AG04450 (cell line): ENCODE measurements at regions not wholly inside any gene's neighbourhood (a gene's known extent, or its start where the extent isn't known, plus 50 kb on each side); places are given as distances from the start of the nearest gene placed in this dataset.
A peak's percentile ranks its signal among the peaks of the same experiment; 100 is the strongest.

Experiments used
- CTCF ChIA-PET: fragments of 300-600, 350-600 bp; formaldehyde crosslinking; extraction: SDS; loops from one replicate; lab custom pipeline; 2022; ENCODE audit warnings: antibody characterized with exemption, inconsistent platforms; lab: Charles Lee
- POLR2A ChIA-PET: fragments of 350-600 bp; formaldehyde crosslinking; extraction: SDS; loops from one replicate; lab custom pipeline; 2021; ENCODE audit warnings: antibody characterized with exemption, inconsistent platforms; lab: Yijun Ruan, JAX
- DNase-seq: peaks from one replicate; pipeline ENCODE4 v3.0.0-alpha.2; 2011; ENCODE audit warnings: low read depth, low spot score
- H3K27ac ChIP-seq: one replicate; pipeline ENCODE4 v1.5.1; 2012; ENCODE audit warnings: low read depth, low read length, control low read depth
- H3K27me3 ChIP-seq: one replicate; pipeline ENCODE4 v1.6.0; 2012; ENCODE audit warnings: low read length; ENCODE audit not compliant: control insufficient read depth, insufficient read depth
- H3K4me3 ChIP-seq: 2 replicates; pipeline ENCODE4 v1.5.1; 2011; ENCODE audit warnings: mild to moderate bottlenecking, low read depth, low read length, control low read depth
- H3K9me3 ChIP-seq: 2 replicates; pipeline ENCODE4 v1.5.1; 2012; ENCODE audit warnings: low read length; ENCODE audit not compliant: control insufficient read depth, insufficient read depth
- CTCF ChIP-seq: IDR thresholded peaks from 2 replicates; pipeline ENCODE4 v1.5.1; 2011; ENCODE audit warnings: low read depth, low read length, control low read depth, inconsistent platforms

GRCh38 chr14:62168564-62169155 lies 406.4 kb downstream of the SNAPC1 start:
- Histone ChIP-seq H3K4me3 (no peak overlapping the region), H3K9me3 (no peaks in the 10 kb centered on the region), H3K27me3 (no peaks in the 10 kb centered on the region), H3K27ac (no peak overlapping the region)
- CTCF ChIA-PET = interaction anchor here (0.7 to 4.1 kb wide), 8 partner anchors 10 to 1202 kb away, joined by 3 to 38 read pairs (median 4); partner anchors contain the start of gene RHOJ
- peak; percentile 29 for TF ChIP-seq CTCF
- POLR2A ChIA-PET = no interaction called here
- no peak for DNase-seq

GRCh38 chr14:62179367-62180018 lies 417.3 kb downstream of the SNAPC1 start:
- H3K27ac ChIP-seq = no peak overlapping the region
- DNase-seq = peak; percentile 87
- H3K27me3 ChIP-seq = no peaks in the 10 kb centered on the region
- ChIA-PET POLR2A (interaction anchor here (0.5 kb wide), 1 partner anchor 350 kb away, joined by 3 read pairs; no protein-coding TSS in a partner anchor), CTCF (interaction anchor here (0.6 to 2.5 kb wide), 28 partner anchors 10 to 1592 kb away, joined by 3 to 19 read pairs (median 3); no protein-coding TSS in a partner anchor)
- no peaks in the 10 kb centered on the region for H3K9me3 ChIP-seq
- peak; percentile 84 for TF ChIP-seq CTCF
- H3K4me3 ChIP-seq = no peak overlapping the region

DNA sequence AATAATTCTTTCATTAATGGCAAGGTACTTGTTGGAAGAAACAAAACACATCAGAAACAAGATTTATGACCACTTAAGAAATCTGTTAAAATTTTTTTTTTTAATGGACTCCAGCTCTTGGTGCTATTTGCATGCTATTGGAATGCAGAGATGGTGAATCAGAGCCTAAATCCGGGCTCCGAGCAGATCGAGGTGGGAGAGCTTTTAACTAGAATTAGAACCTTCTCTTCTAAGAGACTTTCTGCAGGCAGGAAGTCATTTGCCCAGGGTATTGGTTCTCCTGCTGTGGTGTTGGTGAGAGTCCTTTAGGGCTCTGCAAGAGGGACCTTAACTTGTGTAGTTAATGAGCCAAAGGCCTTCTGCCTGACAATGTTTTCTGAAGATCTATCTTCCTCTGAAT lies 419.4 kb downstream of the SNAPC1 start:
- no peak for TF ChIP-seq CTCF
- ChIA-PET CTCF (no interaction called here), POLR2A (no interaction called here)
- Histone ChIP-seq H3K9me3 (no peaks in the 10 kb centered on the region), H3K27ac (no peak overlapping the region), H3K27me3 (no peaks in the 10 kb centered on the region), H3K4me3 (no peak overlapping the region)
- no peak for DNase-seq

GRCh38 chr14:62185078-62185477 lies 422.9 kb downstream of the SNAPC1 start:
- no peak for TF ChIP-seq CTCF
- POLR2A ChIA-PET = no interaction called here
- no peak overlapping the region for H3K4me3 ChIP-seq
- DNase-seq = no peak
- H3K27me3 ChIP-seq = no peaks in the 10 kb centered on the region
- no peaks in the 10 kb centered on the region for H3K9me3 ChIP-seq
- CTCF ChIA-PET = interaction anchor here (1.1 to 1.8 kb wide), 2 partner anchors 22 to 853 kb away, joined by 5 to 6 read pairs; no protein-coding TSS in a partner anchor
- no peak overlapping the region for H3K27ac ChIP-seq

GRCh38 chr14:62187265-62187664 lies 425.0 kb downstream of the SNAPC1 start:
- Histone ChIP-seq H3K4me3 (no peak overlapping the region), H3K27me3 (no peaks in the 10 kb centered on the region), H3K27ac (no peak overlapping the region), H3K9me3 (no peaks in the 10 kb centered on the region)
- TF ChIP-seq CTCF = no peak
- no peak for DNase-seq
- POLR2A ChIA-PET = no interaction called here
- CTCF ChIA-PET = interaction anchor here (1.2 kb wide), 1 partner anchor 24 kb away, joined by 3 read pairs; no protein-coding TSS in a partner anchor
